SK-N-SH (cell line): ENCODE measurements at regions not wholly inside any gene's neighbourhood (a gene's known extent, or its start where the extent isn't known, plus 50 kb on each side); places are given as distances from the start of the nearest gene placed in this dataset.

Source experiments
- CTCF ChIA-PET: fragments of 300-600, 350-600 bp; formaldehyde crosslinking; extraction: SDS; loops from one replicate; lab custom pipeline; 2021; lab: Yijun Ruan, JAX
- POLR2A ChIA-PET: fragments of 350-600 bp; sonication (Branson Sonifier 250); formaldehyde crosslinking; extraction: SDS; loops from one replicate; lab custom pipeline; 2020; ENCODE audit warnings: antibody characterized with exemption, inconsistent platforms; lab: Yijun Ruan, JAX
- DNase-seq: peaks from one replicate; pipeline ENCODE4 v3.0.0; 2012
- H2AFZ ChIP-seq: fragments of 200-600 bp; sonication (generic); 2 replicates; pipeline ENCODE4 v1.8.1; 2016; ENCODE audit warnings: antibody characterized with exemption, mild to moderate bottlenecking, low read depth
- H3F3A ChIP-seq: fragments of 200-600 bp; sonication (generic); replicated peaks from 2 replicates; pipeline ENCODE3; 2016; ENCODE audit warnings: antibody characterized with exemption, mild to moderate bottlenecking; ENCODE audit not compliant: insufficient read depth
- H3K27ac ChIP-seq, 2 experiments: fragments of 200-500 bp in 1 of 2; fragments of 200-600 bp in 1 of 2; sonication (Bioruptor generic) in 1 of 2; sonication (generic), shearing (Covaris generic) in 1 of 2; 2 replicates each; pipeline versions ENCODE4 v1.5.1 to v1.6.1; 2014 to 2016; ENCODE audit warnings: low read depth in 2 of 2, inconsistent platforms in 1 of 2, low read length in 1 of 2, mild to moderate bottlenecking in 1 of 2, mixed read lengths in 1 of 2
- H3K27me3 ChIP-seq: fragments of 200-600 bp; sonication (generic), shearing (Covaris generic); 2 replicates; pipeline ENCODE4 v1.6.1; 2016; ENCODE audit warnings: mixed run types; ENCODE audit not compliant: insufficient read depth
- H3K36me3 ChIP-seq, 2 experiments: fragments of 200-500 bp in 1 of 2; fragments of 200-600 bp in 1 of 2; sonication (Bioruptor generic) in 1 of 2; sonication (generic) in 1 of 2; replicated peaks in 1 of 2; 2 replicates each; pipeline versions ENCODE3 to v1.5.1; 2014 to 2016; ENCODE audit warnings: low read length in 1 of 2, mild to moderate bottlenecking in 1 of 2; ENCODE audit not compliant: insufficient read depth in 2 of 2, control insufficient read depth in 1 of 2
- H3K4me1 ChIP-seq, 2 experiments: fragments of 200-500 bp in 1 of 2; fragments of 200-600 bp in 1 of 2; sonication (Bioruptor generic) in 1 of 2; sonication (generic), shearing (Covaris generic) in 1 of 2; 2 replicates each; pipeline versions ENCODE4 v1.5.1 to v1.6.1; 2014 to 2016; ENCODE audit warnings: low read depth in 1 of 2, low read length in 1 of 2, mixed run types in 1 of 2; ENCODE audit not compliant: insufficient read depth in 2 of 2, control insufficient read depth in 1 of 2
- H3K4me2 ChIP-seq: fragments of 200-600 bp; sonication (generic), shearing (Covaris generic); 2 replicates; pipeline ENCODE4 v1.6.1; 2017; ENCODE audit warnings: mixed run types
- H3K4me3 ChIP-seq, 2 experiments: fragments of 200-500 bp in 1 of 2; fragments of 200-600 bp in 1 of 2; sonication (Bioruptor generic) in 1 of 2; sonication (generic), shearing (Covaris generic) in 1 of 2; 2 replicates each; pipeline versions ENCODE4 v1.5.1 to v1.8.1; 2014 to 2016; ENCODE audit warnings: low read depth in 2 of 2, inconsistent platforms in 1 of 2, low read length in 1 of 2, mild to moderate bottlenecking in 1 of 2, mixed read lengths in 1 of 2, moderate library complexity in 1 of 2
- H3K79me2 ChIP-seq: fragments of 200-600 bp; sonication (generic); 2 replicates; pipeline ENCODE4 v1.8.1; 2017; ENCODE audit warnings: mild to moderate bottlenecking; ENCODE audit not compliant: insufficient read depth
- H3K9ac ChIP-seq: fragments of 200-600 bp; sonication (generic); 2 replicates; pipeline ENCODE4 v1.6.1; 2017; ENCODE audit warnings: mixed run types
- H3K9me2 ChIP-seq: fragments of 200-600 bp; sonication (generic); 2 replicates; pipeline ENCODE4 v1.6.1; 2017; ENCODE audit warnings: mixed run types
- H3K9me3 ChIP-seq: fragments of 200-600 bp; sonication (generic); 2 replicates; pipeline ENCODE4 v1.6.1; 2017; ENCODE audit warnings: mixed run types, mild to moderate bottlenecking, moderate library complexity
- H4K20me1 ChIP-seq: fragments of 200-600 bp; sonication (generic); 2 replicates; pipeline ENCODE4 v1.6.1; 2017; ENCODE audit warnings: mild to moderate bottlenecking, mixed run types; ENCODE audit not compliant: insufficient read depth
- EP300 ChIP-seq, 2 experiments: IDR thresholded peaks; 2 replicates each; pipeline versions ENCODE4 v1.4.0 to v1.6.1; 2012; ENCODE audit warnings: borderline replicate concordance in 1 of 2, low read depth in 1 of 2, low read length in 1 of 2
- FOSL2 ChIP-seq: IDR thresholded peaks from 2 replicates; pipeline ENCODE4 v1.4.0; 2012; ENCODE audit warnings: low read depth, mild to moderate bottlenecking, moderate library complexity, borderline replicate concordance
- FOXJ3 ChIP-seq: sonication (generic); formaldehyde crosslinking; IDR thresholded peaks from 2 replicates; pipeline ENCODE4 v1.5.1; 2020; ENCODE audit warnings: mild to moderate bottlenecking, missing genetic modification reagents
- FOXM1 ChIP-seq: IDR thresholded peaks from 2 replicates; pipeline ENCODE4 v1.4.0; 2012; ENCODE audit warnings: low read depth, mild to moderate bottlenecking
- GATA2 ChIP-seq: sonication (generic); formaldehyde crosslinking; IDR thresholded peaks from 2 replicates; pipeline ENCODE4 v1.5.0; 2020; ENCODE audit warnings: mild to moderate bottlenecking, missing genetic modification reagents
- MAX ChIP-seq: IDR thresholded peaks from 2 replicates; pipeline ENCODE4 v1.4.0; 2012; ENCODE audit warnings: low read depth
- NFIC ChIP-seq: IDR thresholded peaks from 2 replicates; pipeline ENCODE4 v1.4.0; 2012; ENCODE audit warnings: borderline replicate concordance
- NRF1 ChIP-seq: IDR thresholded peaks from 2 replicates; pipeline ENCODE4 v1.6.1; 2012; ENCODE audit warnings: low read depth, mild to moderate bottlenecking, low read length
- RCOR1 ChIP-seq: fragments of 150-350 bp; IDR thresholded peaks from 2 replicates; pipeline ENCODE4 v1.6.1; 2017; ENCODE audit warnings: antibody characterized with exemption, low read length
- RFX5 ChIP-seq: IDR thresholded peaks from 2 replicates; pipeline ENCODE4 v1.6.1; 2012; ENCODE audit warnings: mild to moderate bottlenecking, improper control_type of control experiment, low read length
- TEAD4 ChIP-seq: IDR thresholded peaks from 2 replicates; pipeline ENCODE4 v1.4.0; 2012; ENCODE audit warnings: mild to moderate bottlenecking, borderline replicate concordance; ENCODE audit not compliant: insufficient read depth
- USF1 ChIP-seq: IDR thresholded peaks from 2 replicates; pipeline ENCODE4 v1.4.0; 2012; ENCODE audit warnings: low read depth, borderline replicate concordance
- USF2 ChIP-seq: fragments of 150-350 bp; IDR thresholded peaks from 2 replicates; pipeline ENCODE4 v1.6.1; 2017; ENCODE audit warnings: antibody characterized with exemption, low read length, low read depth, borderline replicate concordance
- YY1 ChIP-seq: IDR thresholded peaks from 2 replicates; pipeline ENCODE4 v1.4.0; 2012; ENCODE audit warnings: low read depth, mild to moderate bottlenecking
- WGBS: methylation state at CpG from one replicate; pipeline ENCODE4 v1.1.6; 2017; ENCODE audit warnings: low lambda C conversion rate; 5-methylcytosine and 5-hydroxymethylcytosine counted together

- Histone ChIP-seq H3K9me3 (no peaks in the 10 kb centered on the region), H3K27ac (no peak overlapping the region), H3K4me3 (no peak overlapping the region), H3K9ac (no peak overlapping the region), H3K36me3 (no peaks in the 10 kb centered on the region), H2AFZ (no peak overlapping the region), H3K27me3 (no peaks in the 10 kb centered on the region), H3K9me2 (no peaks in the 10 kb centered on the region), H3K79me2 (no peaks in the 10 kb centered on the region), H3K4me1 (no peaks in the 10 kb centered on the region), H4K20me1 (no peaks in the 10 kb centered on the region), H3K4me2 (no peak overlapping the region), H3F3A (no peaks in the 10 kb centered on the region)
- ChIA-PET POLR2A (no interaction called here), CTCF (no interaction called here)
- TF ChIP-seq FOXJ3 (CRISPR knock-in tag) (no peak), RCOR1 (no peak), FOXM1 (no peak), TEAD4 (no peak), FOSL2 (no peak), EP300 (IDR thresholded peaks at IDR 0.05; ENCODE audit: borderline replicate concordance in 1 of 2, low read depth in 1 of 2, low read length in 1 of 2) (no peak), NRF1 (no peak), YY1 (no peak), GATA2 (CRISPR knock-in tag) (no peak), RFX5 (no peak), USF2 (no peak), USF1 (no peak)
- 49% methylated on average over 9 of the region's 9 CpGs for WGBS
- DNase-seq, result no peak
Measured at GRCh38 chr2:79393806-79394484, 118.9 kb upstream of the CTNNA2 start.

- Histone ChIP-seq H3K4me2 (no peak overlapping the region), H3F3A (no peaks in the 10 kb centered on the region), H3K27me3 (no peaks in the 10 kb centered on the region), H3K27ac (no peak overlapping the region), H3K4me3 (no peak overlapping the region), H3K36me3 (no peaks in the 10 kb centered on the region), H3K79me2 (no peaks in the 10 kb centered on the region), H3K9me3 (no peaks in the 10 kb centered on the region), H4K20me1 (no peaks in the 10 kb centered on the region), H3K4me1 (no peaks in the 10 kb centered on the region), H3K9me2 (no peaks in the 10 kb centered on the region), H3K9ac (no peak overlapping the region), H2AFZ (no peak overlapping the region)
- WGBS, result 17% methylated on average over 5 of the region's 5 CpGs
- no peak for TF ChIP-seq RFX5
- no peak for TF ChIP-seq MAX
- no peak for TF ChIP-seq GATA2 (CRISPR knock-in tag)
- TF ChIP-seq NFIC, result no peak
- ChIA-PET CTCF (interaction anchor here (1.0 kb wide), 1 partner anchor 20 kb away, joined by 3 read pairs; no protein-coding TSS in a partner anchor), POLR2A (no interaction called here)
- no peak for DNase-seq
Measured at GRCh38 chr2:79393107-79393685, 119.7 kb upstream of the CTNNA2 start.
